ENCODE measurements at regions not wholly inside any gene's neighbourhood (a gene's known extent, or its start where the extent isn't known, plus 50 kb on each side); places are given as distances from the start of the nearest gene placed in this dataset.

DNA sequence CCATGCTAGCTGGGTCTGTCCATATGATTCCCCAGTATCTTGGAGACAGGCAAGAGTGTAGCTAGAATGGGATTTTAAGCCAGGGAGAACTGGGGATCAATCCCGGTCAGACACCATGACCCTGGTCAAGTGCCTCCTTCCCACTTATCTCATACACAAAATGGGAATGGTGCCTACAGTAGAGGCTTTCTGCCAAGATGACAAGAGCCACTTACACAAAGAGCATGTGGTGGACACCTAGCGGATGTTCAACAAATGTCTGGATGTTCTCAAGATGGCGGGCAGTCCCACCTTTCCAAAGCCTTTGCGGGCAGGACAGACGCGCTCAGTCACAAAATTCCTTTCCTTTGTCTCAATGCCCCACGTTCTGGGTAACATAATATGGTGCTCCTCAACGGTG, 57.3 kb downstream of the MAF start:
- DNase-seq: no peak

GRCh38 chr16:79542237-79542774, 58.2 kb downstream of the MAF start:
- no peak for DNase-seq

- no peak for DNase-seq
Observed at GRCh38 chr16:79540825-79541595, 59.5 kb downstream of the MAF start.

DNA sequence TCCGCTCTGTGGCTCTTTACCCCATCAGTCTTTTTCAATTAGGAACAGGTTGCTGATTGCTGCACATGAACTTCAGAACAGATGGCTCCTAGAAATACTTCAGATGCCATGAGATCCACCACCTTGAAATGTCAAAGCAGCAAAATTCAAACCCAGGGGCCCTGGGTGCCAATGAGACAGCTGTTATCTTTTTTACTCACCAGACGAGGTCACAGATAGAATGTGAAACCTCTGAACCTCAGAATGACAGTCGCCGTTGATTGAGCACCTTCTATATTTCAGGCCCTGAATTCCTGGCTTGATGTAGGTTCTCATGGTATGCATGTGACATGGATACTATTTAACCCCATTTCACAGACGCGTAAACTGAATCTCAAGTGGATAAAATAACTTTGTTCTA, 63.0 kb downstream of the MAF start:
- DNase-seq: no peak

DNA sequence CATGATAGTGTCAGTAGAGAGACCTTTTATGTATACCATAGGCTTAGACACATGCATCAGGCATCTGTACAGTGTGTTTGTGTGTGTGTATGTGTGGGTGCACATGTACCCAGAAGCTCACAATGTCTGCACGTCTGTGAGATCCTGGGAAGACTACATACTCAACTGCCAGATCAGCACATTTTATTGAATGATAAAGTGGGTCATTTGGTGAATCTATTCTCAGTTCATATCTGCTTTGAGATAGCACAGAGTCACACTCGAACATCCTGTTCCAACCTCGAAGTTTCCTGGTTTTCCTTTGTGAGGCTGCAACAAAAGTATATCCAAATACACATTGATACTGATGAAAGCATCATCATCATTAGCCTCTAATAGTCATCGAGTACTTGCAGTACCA, 63.6 kb downstream of the MAF start:
- no peak for DNase-seq

GRCh38 chr16:79535130-79535529, 65.4 kb downstream of the MAF start:
- no peak for DNase-seq

GRCh38 chr16:79534143-79534542, 66.4 kb downstream of the MAF start:
- DNase-seq: no peak

- DNase-seq: no peak
Observed at GRCh38 chr16:79533292-79533691, 67.2 kb downstream of the MAF start.

GRCh38 chr16:79532785-79533184, 67.8 kb downstream of the MAF start:
- no peak for DNase-seq

DNA sequence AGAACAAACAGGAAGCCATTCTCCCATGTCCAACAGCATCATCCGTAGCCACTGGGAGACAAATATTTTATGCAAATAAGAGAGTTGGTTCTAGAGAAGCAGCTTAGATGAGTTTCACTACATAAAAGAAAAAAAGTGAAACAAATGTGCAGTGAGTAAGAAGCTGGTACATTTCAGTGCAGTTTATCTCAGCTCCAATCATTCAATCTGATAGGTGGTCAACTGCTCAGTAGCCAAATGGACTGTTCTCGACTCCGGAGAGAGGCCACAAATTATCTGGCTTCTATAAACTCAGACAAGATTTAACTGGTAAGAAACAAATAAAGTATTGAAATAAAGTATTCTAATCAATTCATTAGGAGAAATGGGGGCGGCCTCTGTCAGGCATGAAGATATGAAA, 68.3 kb downstream of the MAF start:
- DNase-seq: no peak

DNA sequence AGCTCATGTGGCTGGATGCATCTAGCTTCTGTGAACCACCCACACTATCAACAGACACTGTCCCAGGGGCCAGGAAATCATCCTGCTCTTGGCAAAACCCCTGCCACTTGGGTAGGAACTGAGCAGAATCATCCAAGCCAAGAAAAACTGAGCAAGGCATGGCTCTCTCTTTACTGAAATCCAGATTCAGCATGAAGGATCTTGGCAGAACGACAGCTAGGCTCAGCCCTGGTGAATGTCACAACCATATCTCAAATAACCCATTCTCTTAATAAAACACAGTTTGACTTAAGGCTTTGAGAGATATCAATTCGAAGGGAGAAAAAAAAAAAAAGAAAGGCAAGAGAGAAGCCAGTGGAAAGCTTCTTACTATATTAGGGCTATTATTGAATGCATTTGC, 72.2 kb downstream of the MAF start:
- DNase-seq: no peak

GRCh38 chr16:79523971-79524370, 76.6 kb downstream of the MAF start:
- DNase-seq: no peak

DNA sequence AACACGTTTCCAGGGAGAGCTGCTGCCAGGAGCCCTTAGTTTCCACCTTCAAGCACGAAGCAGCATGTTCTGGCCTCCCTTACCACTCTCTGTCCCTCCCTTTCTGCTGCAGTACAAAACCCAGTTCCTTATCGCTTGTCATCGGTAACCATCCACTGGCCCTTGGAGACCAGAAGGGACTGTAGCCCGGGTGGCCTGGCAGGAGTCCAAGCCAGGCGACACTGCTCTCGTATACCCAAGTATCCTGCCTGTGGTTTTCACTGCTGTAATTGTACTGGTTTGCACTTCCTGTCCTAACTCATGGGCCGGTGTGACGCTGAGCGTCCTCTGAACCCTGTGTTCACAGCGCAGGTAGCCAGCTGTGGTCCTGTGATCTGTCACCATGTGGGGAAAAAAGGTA, 81.1 kb downstream of the MAF start:
- DNase-seq: no peak

GRCh38 chr16:79517156-79517555, 83.4 kb downstream of the MAF start:
- DNase-seq: no peak

GRCh38 chr16:79510879-79511278, 89.7 kb downstream of the MAF start:
- DNase-seq: no peak

DNA sequence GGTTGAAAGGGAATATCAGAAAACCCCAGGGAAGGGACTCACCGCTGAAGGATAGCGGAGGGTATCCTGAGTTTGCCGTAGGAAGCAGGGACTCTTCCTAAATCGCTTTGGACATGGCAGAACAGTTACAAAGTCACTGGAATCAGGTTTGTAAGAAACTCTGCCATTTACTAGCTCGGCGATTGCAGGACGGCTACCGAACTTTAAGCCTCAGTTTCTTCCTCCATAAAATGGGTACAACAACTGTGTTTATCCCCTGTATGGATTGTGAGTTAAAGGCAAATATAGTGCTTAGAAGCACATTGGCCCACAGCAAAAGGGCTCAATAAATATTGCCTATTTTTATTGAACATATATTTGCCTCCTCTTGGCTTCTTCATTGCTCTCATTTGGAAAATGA, 90.6 kb downstream of the MAF start:
- no peak for DNase-seq

DNA sequence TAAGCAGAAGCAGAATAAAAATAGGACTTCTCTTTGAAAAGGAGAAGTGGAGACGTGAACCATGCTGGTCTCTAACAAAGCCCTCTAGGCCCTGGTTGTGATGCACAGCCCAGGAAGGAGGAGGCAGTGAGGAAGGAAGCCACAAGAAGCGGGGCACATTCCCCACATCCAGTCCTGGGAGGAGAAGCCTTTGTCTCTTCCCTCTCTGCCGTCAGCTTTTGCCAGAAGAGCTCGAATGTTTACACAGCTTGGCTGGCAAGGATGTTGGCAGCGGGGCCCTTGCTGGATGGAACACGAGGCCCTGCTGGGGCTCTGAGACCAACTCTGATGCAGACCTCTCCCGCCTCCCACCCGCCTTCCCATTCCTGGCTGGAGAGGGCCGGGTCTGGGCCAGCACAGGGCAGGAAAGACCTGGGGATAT, 91.3 kb downstream of the MAF start:
- no peak for DNase-seq

GRCh38 chr16:79508294-79508693, 92.2 kb downstream of the MAF start:
- DNase-seq: no peak

DNA sequence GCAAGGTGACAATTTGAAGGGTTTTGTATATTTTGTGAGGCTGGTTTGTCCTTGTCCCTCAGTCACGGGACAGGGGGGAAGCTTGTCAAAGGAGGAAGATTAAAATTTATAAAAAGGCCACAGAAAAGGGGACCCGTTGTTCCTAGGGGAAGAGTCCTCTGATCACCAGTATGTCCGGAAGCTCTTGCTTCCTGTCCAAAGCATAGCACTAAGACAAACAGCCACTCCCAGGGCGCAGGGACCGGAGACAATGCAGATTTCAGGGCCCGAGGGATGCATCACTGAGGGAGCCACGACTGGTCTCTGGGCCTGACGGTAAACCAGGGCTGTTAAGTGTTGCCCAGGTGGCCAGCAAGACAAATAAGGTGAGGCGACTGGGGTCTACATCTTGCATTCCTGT, 95.2 kb downstream of the MAF start:
- DNase-seq: no peak

GRCh38 chr16:79503511-79503910, 97.0 kb downstream of the MAF start:
- DNase-seq: no peak

DNA sequence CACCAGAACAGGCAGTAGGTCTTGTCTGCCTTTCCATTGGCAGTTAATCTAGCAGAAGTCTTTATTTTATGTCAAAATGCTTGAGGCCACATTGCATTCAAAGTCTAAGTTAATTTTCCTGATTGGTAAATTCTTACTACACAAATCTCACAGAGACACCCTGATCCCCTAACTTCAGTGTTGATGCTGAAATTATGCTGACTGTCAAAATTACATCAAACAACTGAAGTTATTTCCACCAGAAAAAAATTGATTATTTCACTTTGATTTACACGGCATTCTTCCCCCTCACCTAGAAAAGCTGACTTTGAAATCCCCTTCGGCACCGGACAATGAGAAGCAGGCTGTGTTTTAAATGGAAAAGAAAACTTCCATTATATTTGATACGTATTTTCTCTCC, 99.1 kb downstream of the MAF start:
- no peak for DNase-seq

DNA sequence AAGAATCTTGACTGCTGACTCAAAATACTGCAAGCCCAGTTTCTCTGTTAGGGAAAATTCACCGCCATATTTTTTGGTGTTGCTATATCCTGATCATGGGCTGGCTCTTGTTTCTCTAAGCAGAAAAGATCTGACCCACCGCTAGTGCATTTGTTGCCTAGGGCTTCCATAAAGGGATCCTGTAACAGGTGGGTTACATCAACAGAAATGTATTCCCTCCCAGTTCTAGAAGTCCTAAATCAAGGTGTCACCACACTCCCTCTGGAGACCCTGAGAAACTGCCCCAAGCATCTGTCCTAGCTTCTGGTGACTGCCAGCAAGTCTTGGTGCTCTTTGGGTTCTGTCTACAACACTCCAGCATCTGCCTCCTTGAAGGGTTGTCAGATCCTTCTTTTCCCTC, 99.7 kb downstream of the MAF start:
- no peak for DNase-seq

GRCh38 chr16:79500286-79500685, 100.3 kb downstream of the MAF start:
- DNase-seq: no peak

- DNase-seq: no peak
Observed at GRCh38 chr16:79498928-79499327, 101.6 kb downstream of the MAF start.
